ENCODE measurements at regions not wholly inside any gene's neighbourhood (a gene's known extent, or its start where the extent isn't known, plus 50 kb on each side); places are given as distances from the start of the nearest gene placed in this dataset.
"Not testable (repeated sequence)": the region's sequence is repeated elsewhere in the genome, so short reads cannot be mapped to it uniquely, and the experiment has no call there.

DNA sequence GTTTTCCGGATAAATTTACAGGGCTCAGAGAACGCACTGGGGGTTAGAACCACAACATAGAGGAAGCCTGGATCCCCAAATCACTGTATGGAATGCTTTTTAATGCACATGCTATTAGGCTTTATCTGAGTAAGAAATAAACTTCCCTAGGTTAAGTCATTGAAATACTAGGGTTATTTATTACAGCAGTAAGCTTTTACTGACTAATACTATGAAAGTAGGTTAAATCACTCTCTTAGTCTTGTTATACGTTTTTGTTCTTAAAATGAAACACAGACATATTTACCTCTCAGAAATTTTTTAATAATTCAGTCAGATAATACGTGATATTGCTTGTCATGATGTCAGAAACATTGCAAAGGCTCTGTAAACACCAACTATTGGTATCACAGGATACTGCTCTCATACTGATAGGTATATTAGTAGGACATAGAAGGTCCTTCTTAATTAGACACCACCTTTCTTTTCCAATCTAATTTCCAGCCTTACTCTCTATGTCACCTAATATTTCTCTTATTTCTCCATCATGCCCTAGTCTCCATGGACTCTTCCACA, 162.7 kb upstream of the NYAP2 start:
- DNase-seq: no peak

DNA sequence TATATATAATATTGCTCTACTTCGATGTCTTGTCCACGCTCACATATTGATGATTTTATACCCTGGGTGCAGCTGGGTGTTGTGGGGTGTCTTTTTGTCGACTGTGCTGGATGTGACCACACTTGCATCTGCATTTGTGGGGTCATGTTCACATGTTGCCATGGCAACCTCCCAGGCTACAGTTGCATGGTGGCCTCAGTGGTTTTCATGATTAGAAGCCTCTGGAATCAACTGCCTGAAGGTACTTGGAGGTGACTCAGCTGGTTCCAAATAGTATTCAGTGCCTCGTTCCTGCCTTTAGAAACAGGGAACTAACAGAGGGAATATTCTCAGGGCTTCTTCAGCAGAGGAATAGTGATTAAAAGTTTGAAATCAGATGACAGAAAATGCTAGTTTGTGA, 166.3 kb upstream of the NYAP2 start:
- no peak for DNase-seq

- DNase-seq: no peak
These were observed 167.6 kb upstream of the NYAP2 start for GRCh38 chr2:225231900-225232299.

DNA sequence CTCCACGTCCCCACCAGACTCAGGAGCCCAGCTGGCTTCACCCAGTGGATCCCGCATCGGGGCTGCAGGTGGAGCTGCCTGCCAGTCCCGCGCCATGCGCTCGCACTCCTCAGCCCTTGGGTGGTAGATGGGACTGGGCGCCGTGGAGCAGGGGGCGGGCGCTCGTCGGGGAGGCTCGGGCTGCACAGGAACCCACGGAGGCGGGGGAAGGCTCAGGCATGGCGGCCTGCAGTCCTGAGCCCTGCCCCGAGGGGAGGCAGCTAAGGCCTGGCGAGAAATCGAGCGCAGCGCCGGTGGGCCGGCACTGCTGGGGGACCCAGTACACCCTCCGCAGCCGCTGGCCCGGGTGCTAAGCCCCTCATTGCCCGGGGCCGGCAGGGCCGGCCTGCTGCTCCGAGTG, 170.2 kb upstream of the NYAP2 start:
- not testable (repeated sequence) for DNase-seq

- no peak for DNase-seq
These were observed 173.1 kb upstream of the NYAP2 start for GRCh38 chr2:225226441-225226840.

- no peak for DNase-seq
These were observed 176.2 kb upstream of the NYAP2 start for GRCh38 chr2:225223301-225223700.

DNA sequence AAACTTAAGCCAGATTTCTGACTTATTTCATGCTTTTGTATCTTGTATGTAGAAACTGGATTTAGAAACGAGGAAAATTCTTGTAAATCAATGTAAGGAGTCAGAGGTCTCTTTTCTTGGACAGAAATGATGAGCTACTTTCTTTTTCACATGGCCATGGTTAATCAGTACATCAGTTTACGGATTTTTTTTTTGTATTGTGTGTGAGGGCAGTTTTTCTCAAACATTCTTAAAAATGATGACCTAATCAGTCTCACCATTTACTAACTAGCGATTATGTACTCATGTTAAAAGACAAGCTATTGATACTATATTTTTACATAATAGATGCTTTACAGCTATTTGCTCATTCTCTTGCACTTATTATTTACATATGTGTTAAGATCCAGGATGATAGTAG, 165.2 kb upstream of the DOCK10 start:
- no peak for DNase-seq

- DNase-seq: no peak
These were observed 164.8 kb upstream of the DOCK10 start for GRCh38 chr2:225207043-225207442.

GRCh38 chr2:225196579-225196978, 154.3 kb upstream of the DOCK10 start:
- no peak for DNase-seq

DNA sequence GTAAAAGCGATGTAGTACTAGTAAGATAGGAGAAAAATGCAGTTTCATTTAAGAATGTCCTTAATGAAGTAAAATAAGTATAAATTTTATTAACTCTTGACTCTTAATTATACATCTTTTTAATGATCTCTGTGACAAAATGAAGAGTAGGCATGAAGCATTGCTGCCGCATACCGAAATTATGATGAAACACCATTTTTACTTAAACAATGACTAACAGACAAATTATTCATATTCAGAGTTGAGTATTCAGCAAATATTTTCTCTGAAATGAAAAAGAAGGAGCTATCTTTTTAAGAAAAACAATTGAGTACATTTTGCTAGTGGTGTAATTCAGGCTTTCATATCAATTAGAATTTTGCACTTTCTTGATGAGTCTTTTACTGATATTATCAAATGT, 150.6 kb upstream of the DOCK10 start:
- DNase-seq: no peak

DNA sequence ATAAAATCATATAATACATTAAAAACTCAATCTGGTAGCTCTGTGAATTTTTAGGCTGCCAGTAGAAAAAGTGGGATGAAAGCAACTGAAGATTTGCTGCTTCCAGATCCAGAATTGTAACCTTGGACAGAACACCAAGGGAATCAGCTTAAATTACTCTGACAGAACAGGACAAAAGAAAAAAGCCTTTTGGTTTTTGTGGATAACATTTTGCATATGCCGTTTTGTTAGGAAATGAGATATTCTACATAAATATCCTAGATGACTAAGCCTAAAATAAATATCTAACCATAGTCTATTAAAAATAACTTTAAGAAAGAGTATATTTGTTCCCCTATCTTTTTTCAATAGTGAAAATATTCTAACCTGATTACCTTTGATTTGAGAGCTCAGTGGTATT, 148.7 kb upstream of the DOCK10 start:
- DNase-seq: no peak

DNA sequence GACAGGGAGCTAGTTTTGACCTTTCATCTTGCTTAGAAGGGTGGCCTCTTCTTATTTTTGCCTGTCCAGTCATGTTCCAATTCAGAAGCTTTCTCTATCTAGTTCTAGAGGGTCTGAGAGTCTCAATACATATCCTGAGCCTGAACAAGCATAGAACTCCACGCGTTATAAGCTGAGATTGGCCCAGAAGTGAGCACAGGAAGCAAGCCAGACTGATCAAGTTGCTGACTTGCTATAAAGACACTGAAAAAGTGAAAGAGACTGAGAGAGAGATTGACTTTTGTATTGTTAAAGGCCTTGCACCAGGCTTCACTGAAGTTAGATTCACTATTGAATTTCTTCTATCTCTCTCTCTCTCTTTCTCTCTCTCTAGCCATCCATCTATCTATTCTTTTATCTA, 142.7 kb upstream of the DOCK10 start:
- DNase-seq: no peak

- no peak for DNase-seq
These were observed 139.9 kb upstream of the DOCK10 start for GRCh38 chr2:225182126-225182525.

DNA sequence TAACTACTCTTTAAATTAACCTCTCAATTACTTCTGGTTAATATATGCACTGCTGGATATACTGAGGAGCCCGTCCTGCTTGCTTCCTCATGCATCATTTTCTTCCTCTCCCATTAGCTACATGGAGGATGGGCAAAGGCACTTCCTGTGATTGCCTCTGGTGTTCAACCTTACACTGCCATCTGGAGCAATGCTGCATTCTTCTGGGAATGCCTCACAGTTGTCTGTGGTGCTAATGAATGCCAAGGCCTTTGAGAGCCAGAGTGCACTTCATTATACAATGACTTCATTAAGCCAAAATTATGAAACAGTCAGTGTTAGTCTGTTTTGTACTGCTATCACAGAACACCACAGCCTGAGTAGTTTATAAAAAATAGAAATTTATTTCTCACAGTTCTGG, 134.8 kb upstream of the DOCK10 start:
- DNase-seq: no peak

GRCh38 chr2:225173909-225174308, 131.6 kb upstream of the DOCK10 start:
- no peak for DNase-seq

DNA sequence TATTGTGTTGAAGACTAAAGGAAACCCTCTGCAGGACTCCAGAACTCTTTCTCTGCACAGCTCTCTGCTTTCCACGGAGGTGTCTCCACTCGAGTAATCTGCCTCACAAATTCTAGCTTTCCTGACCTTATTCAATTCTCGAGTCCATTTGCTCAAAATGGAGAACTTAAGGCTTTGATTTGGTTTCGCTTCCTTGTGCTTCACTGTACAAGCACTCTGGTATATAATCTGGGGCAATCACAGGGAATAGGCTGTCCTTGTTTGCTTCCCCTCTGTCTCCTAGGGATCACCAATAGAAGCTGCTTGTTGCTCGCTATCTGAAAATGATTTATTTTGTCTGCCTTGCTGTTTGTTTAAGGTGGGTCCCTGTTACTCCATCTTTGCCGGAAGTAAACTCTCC, 129.1 kb upstream of the DOCK10 start:
- DNase-seq: no peak

DNA sequence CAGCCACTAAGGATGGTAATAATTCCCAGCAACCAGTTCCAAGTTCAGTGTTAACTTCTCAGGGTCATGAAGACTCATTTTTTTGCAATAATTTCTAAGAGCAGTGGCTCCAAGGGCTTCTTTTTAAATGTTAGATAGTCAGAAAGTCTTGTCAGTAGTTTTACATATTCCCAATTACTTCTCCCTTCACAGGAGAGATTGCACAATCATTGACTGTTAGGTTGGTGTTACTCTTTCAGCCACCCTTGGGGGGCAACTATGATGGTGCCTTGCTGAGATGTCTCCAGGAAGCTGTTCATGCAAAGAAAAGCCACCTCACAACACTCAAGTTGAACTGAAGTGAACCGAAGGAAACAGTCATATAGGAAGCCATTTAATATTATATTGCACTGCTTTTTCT, 127.9 kb upstream of the DOCK10 start:
- no peak for DNase-seq

DNA sequence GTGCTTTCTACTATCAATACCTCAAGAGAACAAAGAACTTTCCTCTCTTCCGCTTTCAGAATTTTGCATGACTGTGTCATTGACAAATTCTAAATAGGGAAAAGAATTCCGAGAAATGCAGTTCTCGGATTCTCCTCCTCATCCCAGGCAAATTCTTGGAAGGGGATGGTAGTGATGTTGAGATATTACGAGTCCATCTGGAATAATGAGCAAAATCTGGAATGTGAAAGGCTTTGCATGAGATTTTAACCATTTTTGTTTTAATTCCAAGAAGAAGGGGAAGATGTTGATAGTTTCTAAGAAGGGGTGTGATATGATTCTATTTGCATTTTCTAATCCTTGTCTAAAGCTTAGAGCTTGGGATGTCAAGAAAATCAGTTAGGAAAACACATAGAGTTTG, 127.1 kb upstream of the DOCK10 start:
- no peak for DNase-seq

GRCh38 chr2:225165052-225165451, 122.8 kb upstream of the DOCK10 start:
- DNase-seq: no peak

DNA sequence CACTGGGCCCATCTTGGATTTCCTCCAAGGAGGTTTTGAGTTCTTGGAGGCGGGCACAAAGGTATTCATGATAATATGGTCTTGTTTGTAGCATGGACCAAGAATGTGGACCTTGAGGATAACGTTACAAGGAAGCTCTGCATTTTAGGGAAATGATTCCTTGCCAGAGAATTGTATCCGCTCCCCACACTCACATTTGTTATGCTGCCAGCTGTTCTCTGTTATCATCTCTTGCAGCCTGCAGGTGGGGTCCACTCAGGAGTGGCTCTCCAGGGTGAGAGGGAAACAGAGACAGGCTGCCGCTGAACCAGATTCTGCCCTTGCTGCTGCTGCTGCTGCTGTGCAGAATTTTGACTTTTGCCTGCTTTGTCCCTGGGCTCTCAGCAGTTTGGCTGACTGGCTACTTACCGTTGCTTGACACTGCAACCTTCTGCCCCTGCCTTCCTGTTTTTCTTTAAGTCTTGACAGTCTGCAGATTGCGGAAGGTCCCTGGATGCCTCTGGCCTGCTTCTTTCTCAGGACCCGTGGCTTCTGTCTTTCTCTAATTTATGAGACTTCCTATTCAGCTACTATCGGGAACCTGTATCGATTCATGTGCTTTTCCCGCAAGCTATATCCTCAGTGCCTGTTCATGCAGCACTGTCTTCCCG, 122.3 kb upstream of the DOCK10 start:
- no peak for DNase-seq

DNA sequence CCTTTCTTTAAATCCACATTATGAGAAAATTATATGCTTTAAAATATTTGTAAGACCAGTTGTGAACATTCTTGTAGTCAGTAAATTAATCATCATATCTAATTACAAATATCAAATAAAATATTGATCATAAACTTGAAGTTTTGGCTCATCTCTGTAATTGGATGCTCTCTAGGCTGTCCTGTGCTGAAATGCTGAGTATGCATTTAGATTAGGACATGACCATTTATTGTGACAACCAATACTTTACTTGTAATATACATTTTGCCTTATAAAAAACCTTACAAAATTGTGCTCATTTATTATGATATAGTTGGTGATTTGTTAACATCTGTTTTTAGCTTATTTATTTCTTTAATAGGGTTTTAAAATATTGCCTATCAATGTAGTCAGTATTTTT, 116.1 kb upstream of the DOCK10 start:
- DNase-seq: no peak

DNA sequence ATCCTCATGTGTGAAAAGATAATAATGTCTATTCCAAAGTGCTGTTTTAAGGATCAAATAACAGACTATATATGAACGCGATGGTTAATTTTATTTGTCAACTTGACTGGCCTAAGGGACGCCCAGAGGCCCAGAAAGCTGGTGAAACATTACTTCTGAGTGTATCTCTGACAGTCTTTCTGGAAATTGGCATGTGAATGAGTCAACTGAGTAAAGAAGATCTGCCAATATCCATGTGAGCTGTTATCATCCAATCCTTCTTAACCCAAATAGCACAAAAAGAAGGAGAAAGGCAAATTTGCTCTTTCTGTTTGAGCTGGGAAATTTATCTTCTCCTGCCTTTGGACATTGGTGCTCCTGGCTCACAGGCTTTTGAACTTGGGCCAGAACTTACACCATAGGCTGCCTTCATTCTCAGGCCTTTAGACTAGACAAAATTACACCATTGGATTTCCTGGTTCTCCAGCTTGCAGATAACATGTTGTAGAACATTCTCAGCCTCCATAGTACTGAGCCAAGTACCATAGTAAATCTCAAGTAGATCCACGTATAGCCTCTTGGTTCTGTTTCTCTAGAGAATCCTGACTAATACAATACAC, 114.7 kb upstream of the DOCK10 start:
- no peak for DNase-seq

DNA sequence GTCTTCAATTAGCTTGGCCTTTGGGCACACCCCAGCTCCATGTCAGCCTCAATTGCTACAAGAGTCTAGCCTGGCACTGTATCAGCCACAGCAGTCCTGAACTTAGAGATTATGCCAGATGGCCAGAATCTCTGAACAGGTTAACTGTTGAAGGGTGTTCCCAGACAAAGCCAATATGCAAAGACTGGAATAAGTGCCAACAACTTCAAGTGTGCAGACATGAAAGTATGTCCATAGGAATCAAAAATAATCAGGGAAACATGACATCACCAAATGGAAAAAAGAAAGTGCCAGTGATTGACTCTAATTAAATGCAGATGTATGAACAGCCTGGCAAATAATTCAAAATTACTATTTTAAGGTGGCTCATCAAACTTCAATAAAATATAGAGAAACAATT, 98.5 kb upstream of the DOCK10 start:
- DNase-seq: no peak

GRCh38 chr2:225137971-225138370, 95.7 kb upstream of the DOCK10 start:
- no peak for DNase-seq

GRCh38 chr2:225136552-225136951, 94.3 kb upstream of the DOCK10 start:
- no peak for DNase-seq

Data from activated CD4-positive, alpha-beta T cell treated with anti-CD3 and anti-CD28 coated beads, Interleukin-2, amount 50 U/mL, for 16 hours (primary cell).